ENCODE measurements at regions not wholly inside any gene's neighbourhood (a gene's known extent, or its start where the extent isn't known, plus 50 kb on each side); places are given as distances from the start of the nearest gene placed in this dataset.

- TF ChIP-seq CTCF (IDR thresholded peaks at IDR 0.05; ENCODE audit: borderline replicate concordance) = no peak
- peaks cover 13% of the 10 kb centered on the region for H3K9me3 ChIP-seq (replicated peaks)
- peak overlapping the region; percentile 46 for H3K4me3 ChIP-seq
- intact Hi-C loops (cut with micrococcal nuclease) = no loop called here
- H3K4me1 ChIP-seq = peaks cover 37% of the 10 kb centered on the region
- peaks cover 7% of the 10 kb centered on the region for H3K27me3 ChIP-seq (ENCODE audit: low read depth)
- DNase-seq = peak; percentile 41
- H3K36me3 ChIP-seq = no peaks in the 10 kb centered on the region
- peak overlapping the region; percentile 93 for H3K27ac ChIP-seq (replicated peaks)
Measured at GRCh38 chr1:214107322-214108096, 119.7 kb downstream of the PROX1 start.

GRCh38 chr1:214108097-214108446 is 120.3 kb downstream of the PROX1 start:
- no peaks in the 10 kb centered on the region for H3K36me3 ChIP-seq
- peaks cover 37% of the 10 kb centered on the region for H3K4me1 ChIP-seq
- H3K27me3 ChIP-seq (ENCODE audit: low read depth) = peaks cover 7% of the 10 kb centered on the region
- no peak for DNase-seq
- H3K4me3 ChIP-seq = peak overlapping the region; percentile 46
- H3K27ac ChIP-seq (replicated peaks) = peak overlapping the region; percentile 93
- no peak for TF ChIP-seq CTCF (IDR thresholded peaks at IDR 0.05; ENCODE audit: borderline replicate concordance)
- intact Hi-C loops (cut with micrococcal nuclease) = no loop called here
- H3K9me3 ChIP-seq (replicated peaks) = peaks cover 13% of the 10 kb centered on the region

GRCh38 chr1:214111796-214112195 is 124.0 kb downstream of the PROX1 start:
- peak overlapping the region; percentile 65 for H3K27ac ChIP-seq (replicated peaks)
- peaks cover 7% of the 10 kb centered on the region for H3K27me3 ChIP-seq (ENCODE audit: low read depth)
- H3K36me3 ChIP-seq = no peaks in the 10 kb centered on the region
- H3K4me3 ChIP-seq = no peak overlapping the region
- intact Hi-C loops (cut with micrococcal nuclease) = no loop called here
- peaks cover 25% of the 10 kb centered on the region for H3K4me1 ChIP-seq
- peaks cover 2% of the 10 kb centered on the region for H3K9me3 ChIP-seq (replicated peaks)
- no peak for DNase-seq
- no peak for TF ChIP-seq CTCF (IDR thresholded peaks at IDR 0.05; ENCODE audit: borderline replicate concordance)

GRCh38 chr1:214116258-214116657 is 128.5 kb downstream of the PROX1 start:
- DNase-seq = no peak
- intact Hi-C loops (cut with micrococcal nuclease) = no loop called here

GRCh38 chr1:214117780-214118179 is 130.0 kb downstream of the PROX1 start:
- peaks cover 23% of the 10 kb centered on the region for H3K9me3 ChIP-seq (replicated peaks)
- H3K27ac ChIP-seq (replicated peaks) = no peak overlapping the region
- no peaks in the 10 kb centered on the region for H3K36me3 ChIP-seq
- TF ChIP-seq CTCF (IDR thresholded peaks at IDR 0.05; ENCODE audit: borderline replicate concordance) = no peak
- H3K4me1 ChIP-seq = no peaks in the 10 kb centered on the region
- H3K27me3 ChIP-seq (ENCODE audit: low read depth) = no peaks in the 10 kb centered on the region
- no peak for DNase-seq
- intact Hi-C loops (cut with micrococcal nuclease) = no loop called here
- H3K4me3 ChIP-seq = no peak overlapping the region

More at GRCh38 chr1:214116258-214116657, 128.5 kb downstream of the PROX1 start:
- no peaks in the 10 kb centered on the region for H3K27me3 ChIP-seq (ENCODE audit: low read depth)
- TF ChIP-seq CTCF (IDR thresholded peaks at IDR 0.05; ENCODE audit: borderline replicate concordance) = no peak
- no peak overlapping the region for H3K27ac ChIP-seq (replicated peaks)
- no peak overlapping the region for H3K4me3 ChIP-seq
- no peaks in the 10 kb centered on the region for H3K36me3 ChIP-seq
- H3K4me1 ChIP-seq = no peaks in the 10 kb centered on the region
- peaks cover 23% of the 10 kb centered on the region for H3K9me3 ChIP-seq (replicated peaks)
